K562 (cell line): ENCODE measurements at regions not wholly inside any gene's neighbourhood (a gene's known extent, or its start where the extent isn't known, plus 50 kb on each side); places are given as distances from the start of the nearest gene placed in this dataset.
"Not testable (repeated sequence)": the region's sequence is repeated elsewhere in the genome, so short reads cannot be mapped to it uniquely, and the experiment has no call there.

Experiments used
- ATF1 ChIP-seq, 2 experiments: fragments of 450-650 bp in 1 of 2; IDR thresholded peaks; 2 replicates each; pipeline ENCODE4 v1.6.1; 2016; ENCODE audit warnings: missing compliant biosample characterization in 1 of 2, missing genetic modification characterization in 1 of 2
- CTCF ChIP-seq, 3 experiments: IDR thresholded peaks in 2 of 3; conservative IDR thresholded peaks in 1 of 3; 2 replicates each; pipeline ENCODE4 v1.5.1; 2011 to 2012; ENCODE audit warnings: low read length in 3 of 3, mild to moderate bottlenecking in 3 of 3, control low read depth in 2 of 3, improper control_type of control experiment in 1 of 3, inconsistent platforms in 1 of 3, low read depth in 1 of 3, mixed read lengths in 1 of 3, moderate library complexity in 1 of 3; ENCODE audit not compliant: insufficient read depth in 2 of 3
- FOXA1 ChIP-seq: fragments of 450-650 bp; IDR thresholded peaks from 2 replicates; pipeline ENCODE4 v1.6.1; 2016; ENCODE audit warnings: mild to moderate bottlenecking, borderline replicate concordance
- MAFF ChIP-seq: IDR thresholded peaks from 2 replicates; pipeline ENCODE4 v1.6.1; 2012; ENCODE audit warnings: low read length, improper control_type of control experiment
- TEAD2 ChIP-seq: fragments of 450-650 bp; IDR thresholded peaks from 2 replicates; pipeline ENCODE4 v1.6.1; 2016; ENCODE audit warnings: missing genetic modification characterization, control low read depth, missing compliant biosample characterization
- ZFPM2 ChIP-seq: fragments of 250-450 bp; sonication (Bioruptor Pico); IDR thresholded peaks from 2 replicates; pipeline ENCODE4 v1.5.1; 2022; ENCODE audit warnings: mild to moderate bottlenecking
- ZNF212 ChIP-seq: fragments of 450-650 bp; formaldehyde crosslinking; IDR thresholded peaks from 2 replicates; pipeline ENCODE4 v1.4.0; 2020; ENCODE audit warnings: mild to moderate bottlenecking
- ZNF644 ChIP-seq: fragments of 200-800 bp; sonication (Bioruptor generic); IDR thresholded peaks from 2 replicates; pipeline ENCODE4 v1.6.1; 2016; ENCODE audit warnings: low read depth, missing genetic modification characterization, missing compliant biosample characterization

- TF ChIP-seq ZNF212 (CRISPR knock-in tag); MAFF; ZNF644 (tag); ATF1 (CRISPR knock-in tag; IDR thresholded peaks at IDR 0.05); ATF1 (tag; IDR thresholded peaks at IDR 0.05); ZFPM2 (CRISPR knock-in tag); CTCF (IDR thresholded peaks at IDR 0.05 in 2 of 3, conservative IDR thresholded peaks at IDR 0.05 in 1 of 3; ENCODE audit: insufficient read depth in 2 of 3, low read depth in 1 of 3, low read length in 3 of 3); FOXA1; TEAD2 (tag): not testable (repeated sequence)
These were observed 741.2 kb upstream of the ZNF608 start for GRCh38 chr5:125487652-125488051.
